ENCODE measurements at regions not wholly inside any gene's neighbourhood (a gene's known extent, or its start where the extent isn't known, plus 50 kb on each side); places are given as distances from the start of the nearest gene placed in this dataset.

- Histone ChIP-seq H3K9me3 (ENCODE audit: control insufficient read depth in 4 of 4, low read length in 3 of 4) (no peaks in the 10 kb centered on the region), H3K27ac (ENCODE audit: low read depth in 1 of 2, low read length in 2 of 2) (no peak overlapping the region), H3K27me3 (ENCODE audit: control insufficient read depth in 4 of 4, insufficient read depth in 4 of 4, low read length in 3 of 4) (no peaks in the 10 kb centered on the region), H3K9ac (ENCODE audit: low read depth in 1 of 2, low read length in 2 of 2) (no peak overlapping the region), H3K4me3 (ENCODE audit: low read depth in 1 of 3, low read length in 3 of 3) (no peak overlapping the region), H3K36me3 (ENCODE audit: control insufficient read depth in 4 of 4, insufficient read depth in 3 of 4, low read depth in 1 of 4, low read length in 3 of 4) (no peaks in the 10 kb centered on the region), H3K4me1 (ENCODE audit: control insufficient read depth in 4 of 4, insufficient read depth in 4 of 4, low read length in 3 of 4) (no peaks in the 10 kb centered on the region)
- 95% methylated on average over 8 of the region's 8 CpGs for WGBS
- TF ChIP-seq REST (IDR thresholded peaks at IDR 0.05) (peak; percentile 85), CTCF (IDR thresholded peaks at IDR 0.05; ENCODE audit: low read depth, low read length, missing input control) (no peak), EGR1 (IDR thresholded peaks at IDR 0.05; ENCODE audit: low read depth in 2 of 2) (no peak), TAF1 (conservative IDR thresholded peaks at IDR 0.05) (no peak)
- no peak for DNase-seq (ENCODE audit: low spot score)
Observed at GRCh38 chr16:9371713-9372448, 280.4 kb downstream of the HAPSTR1 start.

- Histone ChIP-seq H3K27ac (ENCODE audit: low read depth in 1 of 2, low read length in 2 of 2) (no peak overlapping the region), H3K9me3 (ENCODE audit: control insufficient read depth in 4 of 4, low read length in 3 of 4) (no peaks in the 10 kb centered on the region), H3K4me3 (ENCODE audit: low read depth in 1 of 3, low read length in 3 of 3) (no peak overlapping the region), H3K4me1 (ENCODE audit: control insufficient read depth in 4 of 4, insufficient read depth in 4 of 4, low read length in 3 of 4) (no peaks in the 10 kb centered on the region), H3K36me3 (ENCODE audit: control insufficient read depth in 4 of 4, insufficient read depth in 3 of 4, low read depth in 1 of 4, low read length in 3 of 4) (no peaks in the 10 kb centered on the region), H3K27me3 (ENCODE audit: control insufficient read depth in 4 of 4, insufficient read depth in 4 of 4, low read length in 3 of 4) (no peaks in the 10 kb centered on the region), H3K9ac (ENCODE audit: low read depth in 1 of 2, low read length in 2 of 2) (no peak overlapping the region)
- no peak for TF ChIP-seq TAF1 (conservative IDR thresholded peaks at IDR 0.05)
- no peak for TF ChIP-seq EGR1 (IDR thresholded peaks at IDR 0.05; ENCODE audit: low read depth in 2 of 2)
- no peak for TF ChIP-seq CTCF (IDR thresholded peaks at IDR 0.05; ENCODE audit: low read depth, low read length, missing input control)
- TF ChIP-seq NR2F2 (IDR thresholded peaks at IDR 0.05) = no peak
- no peak for TF ChIP-seq GABPA (IDR thresholded peaks at IDR 0.05 in 1 of 2, conservative IDR thresholded peaks at IDR 0.05 in 1 of 2)
- TF ChIP-seq HNF4A (conservative IDR thresholded peaks at IDR 0.05) = no peak
- TF ChIP-seq FOXA1 (IDR thresholded peaks at IDR 0.05) = no peak
- TF ChIP-seq REST (IDR thresholded peaks at IDR 0.05) = no peak
- TF ChIP-seq FOXA2 (IDR thresholded peaks at IDR 0.05) = no peak
- no peak for TF ChIP-seq JUND (IDR thresholded peaks at IDR 0.05)
- TF ChIP-seq ATF3 (IDR thresholded peaks at IDR 0.05) = no peak
- no peak for TF ChIP-seq RAD21 (IDR thresholded peaks at IDR 0.05)
- 78% methylated on average over 13 of the region's 13 CpGs for WGBS
- no peak for DNase-seq (ENCODE audit: low spot score)
Observed at GRCh38 chr16:9372934-9373890, 281.8 kb downstream of the HAPSTR1 start.

Data from liver (tissue), 8 donors.